Astrocyte (in vitro differentiated cells and primary cell): ENCODE measurements at regions not wholly inside any gene's neighbourhood (a gene's known extent, or its start where the extent isn't known, plus 50 kb on each side); places are given as distances from the start of the nearest gene placed in this dataset.

Source experiments
- EZH2 ChIP-seq: IDR thresholded peaks from 2 replicates; pipeline ENCODE4 v1.6.1; 2012; ENCODE audit warnings: mild to moderate bottlenecking, low read length, inconsistent platforms; ENCODE audit not compliant: insufficient read depth
- TF ChIP-seq, protein P1 (sequence below): IDR thresholded peaks from 2 replicates; pipeline ENCODE4 v1.5.1; 2011; ENCODE audit warnings: low read depth, mild to moderate bottlenecking, inconsistent platforms, low read length, moderate library complexity; ENCODE audit not compliant: insufficient read depth

GRCh38 chr1:212224102-212224501, 61.1 kb upstream of the PPP2R5A start:
- TF ChIP-seq, protein P1, sequence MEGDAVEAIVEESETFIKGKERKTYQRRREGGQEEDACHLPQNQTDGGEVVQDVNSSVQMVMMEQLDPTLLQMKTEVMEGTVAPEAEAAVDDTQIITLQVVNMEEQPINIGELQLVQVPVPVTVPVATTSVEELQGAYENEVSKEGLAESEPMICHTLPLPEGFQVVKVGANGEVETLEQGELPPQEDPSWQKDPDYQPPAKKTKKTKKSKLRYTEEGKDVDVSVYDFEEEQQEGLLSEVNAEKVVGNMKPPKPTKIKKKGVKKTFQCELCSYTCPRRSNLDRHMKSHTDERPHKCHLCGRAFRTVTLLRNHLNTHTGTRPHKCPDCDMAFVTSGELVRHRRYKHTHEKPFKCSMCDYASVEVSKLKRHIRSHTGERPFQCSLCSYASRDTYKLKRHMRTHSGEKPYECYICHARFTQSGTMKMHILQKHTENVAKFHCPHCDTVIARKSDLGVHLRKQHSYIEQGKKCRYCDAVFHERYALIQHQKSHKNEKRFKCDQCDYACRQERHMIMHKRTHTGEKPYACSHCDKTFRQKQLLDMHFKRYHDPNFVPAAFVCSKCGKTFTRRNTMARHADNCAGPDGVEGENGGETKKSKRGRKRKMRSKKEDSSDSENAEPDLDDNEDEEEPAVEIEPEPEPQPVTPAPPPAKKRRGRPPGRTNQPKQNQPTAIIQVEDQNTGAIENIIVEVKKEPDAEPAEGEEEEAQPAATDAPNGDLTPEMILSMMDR: no peak
- no peak for TF ChIP-seq EZH2
